Left lung (tissue), 4 donors: ENCODE measurements at regions not wholly inside any gene's neighbourhood (a gene's known extent, or its start where the extent isn't known, plus 50 kb on each side); places are given as distances from the start of the nearest gene placed in this dataset.

Source experiments
- ATAC-seq: fragments of 200-7000 bp; cut with Tn5 transposase; one replicate; pipeline ENCODE4 v1.9.1; 2020; ENCODE audit warnings: moderate library complexity
- DNase-seq, 4 donors: peaks; one replicate each; pipeline ENCODE4 v3.0.0-alpha.2; 2013 to 2020
- H3K27ac ChIP-seq, 2 donors: fragments of 200-600 bp; sonication (generic) in 1 of 2; one replicate each; pipeline versions ENCODE4 v1.5.0 to v1.8.0; 2020 to 2021
- H3K27me3 ChIP-seq, 2 donors: fragments of 200-600 bp; sonication (generic) in 1 of 2; one replicate each; pipeline versions ENCODE4 v1.5.0 to v1.8.0; 2020 to 2021
- H3K36me3 ChIP-seq, 2 donors: fragments of 200-600 bp; sonication (generic) in 1 of 2; one replicate each; pipeline versions ENCODE4 v1.5.0 to v1.8.0; 2020 to 2021
- H3K4me1 ChIP-seq, 2 donors: fragments of 200-600 bp; one replicate each; pipeline ENCODE4 v1.8.0; 2021
- H3K4me3 ChIP-seq, 2 donors: fragments of 200-600 bp; sonication (generic) in 1 of 2; one replicate each; pipeline versions ENCODE4 v1.5.0 to v1.8.0; 2020 to 2021; ENCODE audit warnings: mild to moderate bottlenecking in 1 of 2
- H3K9me3 ChIP-seq, 2 donors: fragments of 200-600 bp; sonication (generic) in 1 of 2; one replicate each; pipeline versions ENCODE4 v1.5.0 to v1.8.0; 2020 to 2021
- intact Hi-C, 2 donors: fragments of 100-400 bp; cut with DNase I; formaldehyde crosslinking; loops; one replicate each; pipeline versions ENCODE4 v1.11.2 to v1.14.2; 2022
- TF ChIP-seq, protein P1 (sequence below), 2 donors: fragments of 200-600 bp; sonication (generic) in 1 of 2; IDR thresholded peaks; one replicate each; pipeline versions ENCODE4 v1.5.0 to v1.8.0; 2021; ENCODE audit warnings: antibody characterized with exemption in 2 of 2
- donor health status: DM: no; HTN: yes; CAD: no.
- donor health status: DM: no; HTN: no; CAD: no.

DNA sequence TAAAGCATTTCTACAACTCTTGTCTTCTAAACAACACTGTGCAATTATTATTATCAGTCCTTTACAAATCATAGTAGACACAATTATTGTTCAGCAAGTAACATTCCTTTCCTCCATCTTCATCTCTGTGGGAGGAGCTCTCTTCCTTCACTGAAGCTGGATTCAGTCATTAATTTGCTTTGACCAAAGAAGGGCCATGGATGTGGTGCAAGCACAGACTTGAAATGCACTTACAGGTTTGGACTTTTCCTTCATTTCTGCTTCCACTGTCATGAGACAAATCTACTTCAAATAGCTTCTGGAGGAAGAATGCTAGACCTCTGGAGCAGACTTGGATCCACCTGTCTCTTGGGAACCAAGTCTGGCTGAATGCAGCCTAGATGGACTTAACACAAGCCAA is 336.6 kb upstream of the SLITRK6 start:
- Histone ChIP-seq H3K27ac (no peak overlapping the region), H3K9me3 (peaks cover 0 to 7% of the 10 kb centered on the region in 2 donors), H3K27me3 (no peaks in the 10 kb centered on the region), H3K4me3 (no peak overlapping the region), H3K4me1 (no peaks in the 10 kb centered on the region), H3K36me3 (no peaks in the 10 kb centered on the region)
- intact Hi-C loops: no loop called here
- ATAC-seq (no peak), DNase-seq (no peak)
- TF ChIP-seq, protein P1, sequence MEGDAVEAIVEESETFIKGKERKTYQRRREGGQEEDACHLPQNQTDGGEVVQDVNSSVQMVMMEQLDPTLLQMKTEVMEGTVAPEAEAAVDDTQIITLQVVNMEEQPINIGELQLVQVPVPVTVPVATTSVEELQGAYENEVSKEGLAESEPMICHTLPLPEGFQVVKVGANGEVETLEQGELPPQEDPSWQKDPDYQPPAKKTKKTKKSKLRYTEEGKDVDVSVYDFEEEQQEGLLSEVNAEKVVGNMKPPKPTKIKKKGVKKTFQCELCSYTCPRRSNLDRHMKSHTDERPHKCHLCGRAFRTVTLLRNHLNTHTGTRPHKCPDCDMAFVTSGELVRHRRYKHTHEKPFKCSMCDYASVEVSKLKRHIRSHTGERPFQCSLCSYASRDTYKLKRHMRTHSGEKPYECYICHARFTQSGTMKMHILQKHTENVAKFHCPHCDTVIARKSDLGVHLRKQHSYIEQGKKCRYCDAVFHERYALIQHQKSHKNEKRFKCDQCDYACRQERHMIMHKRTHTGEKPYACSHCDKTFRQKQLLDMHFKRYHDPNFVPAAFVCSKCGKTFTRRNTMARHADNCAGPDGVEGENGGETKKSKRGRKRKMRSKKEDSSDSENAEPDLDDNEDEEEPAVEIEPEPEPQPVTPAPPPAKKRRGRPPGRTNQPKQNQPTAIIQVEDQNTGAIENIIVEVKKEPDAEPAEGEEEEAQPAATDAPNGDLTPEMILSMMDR (IDR thresholded peaks at IDR 0.05): no peak

DNA sequence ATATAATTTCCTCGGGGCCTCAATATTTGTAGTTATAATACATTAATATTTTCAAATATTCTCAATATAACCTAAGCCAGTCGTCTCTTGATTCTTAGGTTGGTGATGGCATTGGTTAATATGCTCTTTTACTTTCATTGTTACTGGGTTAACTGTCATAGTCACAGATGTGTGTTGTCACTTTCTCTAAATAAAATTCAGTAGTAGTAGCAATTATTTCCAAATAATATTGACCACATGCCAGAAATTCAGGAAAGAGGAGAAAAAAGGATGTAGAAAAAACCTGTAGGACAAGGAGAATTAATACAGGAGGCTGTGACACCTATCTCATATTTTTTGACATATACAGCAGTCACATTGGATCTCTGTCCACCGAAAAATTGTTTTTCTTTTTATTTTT is 322.7 kb upstream of the SLITRK6 start:
- H3K4me3 ChIP-seq: no peak overlapping the region
- no peak for ATAC-seq
- H3K27me3 ChIP-seq: no peaks in the 10 kb centered on the region
- TF ChIP-seq, protein P1 (IDR thresholded peaks at IDR 0.05): no peak
- peak in 2 of 4 donors; percentile 32 to 34 for DNase-seq
- H3K4me1 ChIP-seq: no peaks in the 10 kb centered on the region
- H3K27ac ChIP-seq: no peak overlapping the region
- H3K9me3 ChIP-seq: peaks cover 0 to under 1% of the 10 kb centered on the region in 2 donors
- no peaks in the 10 kb centered on the region for H3K36me3 ChIP-seq
- intact Hi-C loops: no loop called here

DNA sequence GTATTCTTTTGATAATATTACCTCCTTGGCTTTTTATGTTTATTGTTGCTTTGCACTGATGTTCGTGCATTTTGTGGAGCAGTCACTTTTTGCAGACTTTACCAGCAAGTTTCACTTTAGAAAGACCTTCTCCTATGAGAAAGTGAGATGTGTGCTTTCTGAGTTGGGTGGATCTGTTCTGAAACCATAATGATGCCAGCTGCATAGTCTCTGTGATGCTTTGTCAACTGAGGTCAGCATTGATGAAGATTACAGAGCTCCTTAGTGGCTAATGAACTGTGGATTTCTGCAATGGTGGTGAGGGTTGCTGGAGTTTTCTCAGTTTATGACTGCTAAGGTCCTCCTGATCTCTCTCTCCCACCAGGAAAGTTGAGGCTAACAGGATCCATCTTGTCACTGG is 309.9 kb upstream of the SLITRK6 start:
- ATAC-seq: no peak
- no peak overlapping the region for H3K27ac ChIP-seq
- no peaks in the 10 kb centered on the region for H3K36me3 ChIP-seq
- intact Hi-C loops: no loop called here
- TF ChIP-seq, protein P1 (IDR thresholded peaks at IDR 0.05): no peak
- no peaks in the 10 kb centered on the region for H3K27me3 ChIP-seq
- no peaks in the 10 kb centered on the region for H3K4me1 ChIP-seq
- peaks cover 0 to 30% of the 10 kb centered on the region in 2 donors for H3K9me3 ChIP-seq
- no peak for DNase-seq
- no peak overlapping the region for H3K4me3 ChIP-seq

DNA sequence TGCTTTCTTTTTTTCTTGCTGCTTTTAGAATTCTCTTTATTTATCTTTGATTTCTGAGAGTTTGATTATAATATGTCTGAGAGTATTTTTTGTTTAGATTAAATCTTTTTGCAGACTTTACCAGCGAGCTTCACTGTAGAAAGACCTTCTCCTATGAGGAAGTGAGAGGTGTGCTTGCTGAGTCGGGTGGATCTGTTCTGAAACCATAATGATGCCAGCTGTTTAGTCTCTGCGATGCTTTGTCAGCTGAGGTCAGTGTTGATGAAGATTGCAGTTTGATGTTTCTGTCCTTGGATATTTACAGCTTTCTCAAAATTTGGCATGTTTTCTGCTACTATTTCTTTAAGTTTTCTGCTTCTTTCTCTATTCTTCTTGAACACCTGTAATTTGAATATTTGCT is 309.1 kb upstream of the SLITRK6 start:
- no peaks in the 10 kb centered on the region for H3K36me3 ChIP-seq
- H3K4me1 ChIP-seq: no peaks in the 10 kb centered on the region
- H3K27me3 ChIP-seq: no peaks in the 10 kb centered on the region
- H3K4me3 ChIP-seq: no peak overlapping the region
- intact Hi-C loops: no loop called here
- peaks cover 0 to 36% of the 10 kb centered on the region in 2 donors for H3K9me3 ChIP-seq
- no peak for DNase-seq
- ATAC-seq: no peak
- no peak overlapping the region for H3K27ac ChIP-seq
- TF ChIP-seq, protein P1 (IDR thresholded peaks at IDR 0.05): no peak

DNA sequence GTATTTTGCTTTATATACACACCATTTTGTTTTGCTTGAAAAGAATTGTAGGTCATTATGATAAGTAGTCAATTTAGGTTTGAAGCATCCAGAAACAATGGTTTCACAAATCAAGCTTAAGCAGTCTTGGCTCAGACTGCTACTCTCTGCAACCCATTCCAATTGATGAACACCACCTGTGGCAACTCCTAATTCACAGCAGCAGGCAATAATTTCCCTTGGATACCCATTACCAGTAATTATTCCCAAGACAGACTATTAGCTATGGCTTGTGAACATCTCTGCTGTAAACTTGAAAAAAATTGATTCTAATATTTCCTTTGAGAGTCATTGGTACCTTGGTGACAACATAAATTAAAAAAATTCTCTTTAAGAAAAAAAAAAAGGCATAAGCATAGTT is 299.3 kb upstream of the SLITRK6 start:
- intact Hi-C loops: no loop called here
- H3K36me3 ChIP-seq: no peaks in the 10 kb centered on the region
- TF ChIP-seq, protein P1 (IDR thresholded peaks at IDR 0.05): no peak
- H3K4me3 ChIP-seq: no peak overlapping the region
- no peaks in the 10 kb centered on the region for H3K27me3 ChIP-seq
- DNase-seq (no peak), ATAC-seq (no peak)
- peaks cover 0 to 9% of the 10 kb centered on the region in 2 donors for H3K9me3 ChIP-seq
- no peak overlapping the region for H3K27ac ChIP-seq
- H3K4me1 ChIP-seq: no peaks in the 10 kb centered on the region
